Lower lobe of right lung (tissue), 2 donors: ENCODE measurements at regions not wholly inside any gene's neighbourhood (a gene's known extent, or its start where the extent isn't known, plus 50 kb on each side); places are given as distances from the start of the nearest gene placed in this dataset.

Experiments used
- ATAC-seq, 2 donors: fragments of 200-7000 bp; cut with Tn5 transposase; one replicate each; pipeline ENCODE4 v1.9.1; 2020 to 2022; ENCODE audit warnings: mild to moderate bottlenecking in 2 of 2, moderate library complexity in 2 of 2
- DNase-seq: peaks from one replicate; pipeline ENCODE4 v3.0.0-alpha.2; 2020
- H3K27ac ChIP-seq: fragments of 200-600 bp; one replicate; pipeline ENCODE4 v1.8.0; 2022
- H3K27me3 ChIP-seq: fragments of 200-600 bp; one replicate; pipeline ENCODE4 v1.8.0; 2022; ENCODE audit warnings: low read depth
- H3K36me3 ChIP-seq: fragments of 200-600 bp; one replicate; pipeline ENCODE4 v1.8.0; 2022; ENCODE audit warnings: mild to moderate bottlenecking
- H3K4me1 ChIP-seq: fragments of 200-600 bp; one replicate; pipeline ENCODE4 v1.8.0; 2022
- H3K4me3 ChIP-seq: fragments of 200-600 bp; one replicate; pipeline ENCODE4 v1.8.0; 2022; ENCODE audit warnings: mild to moderate bottlenecking
- H3K9me3 ChIP-seq: fragments of 200-600 bp; one replicate; pipeline ENCODE4 v1.8.0; 2022
- intact Hi-C: fragments of 100-400 bp; cut with DNase I; formaldehyde crosslinking; loops from one replicate; pipeline ENCODE4 v1.11.0; 2022
- TF ChIP-seq, protein P1 (sequence below): fragments of 200-600 bp; IDR thresholded peaks from one replicate; pipeline ENCODE4 v1.8.0; 2022; ENCODE audit warnings: antibody characterized with exemption, mild to moderate bottlenecking
- donor health status: DM: no; HTN: yes; CAD: no; lungs with severe emphysema.

- TF ChIP-seq, protein P1, sequence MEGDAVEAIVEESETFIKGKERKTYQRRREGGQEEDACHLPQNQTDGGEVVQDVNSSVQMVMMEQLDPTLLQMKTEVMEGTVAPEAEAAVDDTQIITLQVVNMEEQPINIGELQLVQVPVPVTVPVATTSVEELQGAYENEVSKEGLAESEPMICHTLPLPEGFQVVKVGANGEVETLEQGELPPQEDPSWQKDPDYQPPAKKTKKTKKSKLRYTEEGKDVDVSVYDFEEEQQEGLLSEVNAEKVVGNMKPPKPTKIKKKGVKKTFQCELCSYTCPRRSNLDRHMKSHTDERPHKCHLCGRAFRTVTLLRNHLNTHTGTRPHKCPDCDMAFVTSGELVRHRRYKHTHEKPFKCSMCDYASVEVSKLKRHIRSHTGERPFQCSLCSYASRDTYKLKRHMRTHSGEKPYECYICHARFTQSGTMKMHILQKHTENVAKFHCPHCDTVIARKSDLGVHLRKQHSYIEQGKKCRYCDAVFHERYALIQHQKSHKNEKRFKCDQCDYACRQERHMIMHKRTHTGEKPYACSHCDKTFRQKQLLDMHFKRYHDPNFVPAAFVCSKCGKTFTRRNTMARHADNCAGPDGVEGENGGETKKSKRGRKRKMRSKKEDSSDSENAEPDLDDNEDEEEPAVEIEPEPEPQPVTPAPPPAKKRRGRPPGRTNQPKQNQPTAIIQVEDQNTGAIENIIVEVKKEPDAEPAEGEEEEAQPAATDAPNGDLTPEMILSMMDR, result no peak
- Histone ChIP-seq H3K36me3 (no peaks in the 10 kb centered on the region), H3K4me1 (no peaks in the 10 kb centered on the region), H3K9me3 (no peaks in the 10 kb centered on the region), H3K4me3 (no peak overlapping the region), H3K27ac (no peak overlapping the region), H3K27me3 (peaks cover 6% of the 10 kb centered on the region)
- ATAC-seq (no peak), DNase-seq (no peak)
- intact Hi-C loops, result no loop called here
Observed at GRCh38 chr19:28917621-28918020, 295.3 kb downstream of the UQCRFS1 start.

- intact Hi-C loops, result no loop called here
- Histone ChIP-seq H3K27ac (no peak overlapping the region), H3K4me1 (no peaks in the 10 kb centered on the region), H3K27me3 (peaks cover 6% of the 10 kb centered on the region), H3K36me3 (no peaks in the 10 kb centered on the region), H3K4me3 (no peak overlapping the region), H3K9me3 (no peaks in the 10 kb centered on the region)
- ATAC-seq (no peak), DNase-seq (no peak)
- TF ChIP-seq, protein P1, result no peak
Observed at GRCh38 chr19:28915737-28916460, 297.1 kb downstream of the UQCRFS1 start.

DNA sequence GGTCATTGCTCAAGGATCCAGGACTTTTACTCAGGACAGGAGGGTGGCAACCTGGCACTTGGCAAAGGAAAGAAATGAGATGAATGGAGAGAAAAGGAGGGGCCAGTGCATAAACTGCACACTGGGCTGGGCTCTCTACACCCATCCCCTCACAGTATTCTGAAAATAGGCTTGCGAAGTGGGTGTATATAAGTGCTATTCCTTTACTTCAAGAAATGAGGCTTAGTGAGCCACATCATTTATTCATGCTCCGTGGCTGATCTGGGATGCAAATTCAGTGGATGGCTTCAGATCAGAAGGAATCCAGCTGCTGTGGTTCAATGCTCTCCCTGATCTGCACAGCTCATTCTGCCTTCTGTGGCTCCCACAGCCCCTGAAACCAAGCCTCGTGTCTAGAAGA, 297.7 kb downstream of the UQCRFS1 start:
- peaks cover 6% of the 10 kb centered on the region for H3K27me3 ChIP-seq
- no peak overlapping the region for H3K27ac ChIP-seq
- no peaks in the 10 kb centered on the region for H3K9me3 ChIP-seq
- H3K36me3 ChIP-seq, result no peaks in the 10 kb centered on the region
- TF ChIP-seq, protein P1, result no peak
- no peaks in the 10 kb centered on the region for H3K4me1 ChIP-seq
- intact Hi-C loops, result no loop called here
- H3K4me3 ChIP-seq, result no peak overlapping the region
- no peak for DNase-seq
- no peak for ATAC-seq

GRCh38 chr19:28914173-28914572, 298.8 kb downstream of the UQCRFS1 start:
- TF ChIP-seq, protein P1, result no peak
- no peak for DNase-seq

DNA sequence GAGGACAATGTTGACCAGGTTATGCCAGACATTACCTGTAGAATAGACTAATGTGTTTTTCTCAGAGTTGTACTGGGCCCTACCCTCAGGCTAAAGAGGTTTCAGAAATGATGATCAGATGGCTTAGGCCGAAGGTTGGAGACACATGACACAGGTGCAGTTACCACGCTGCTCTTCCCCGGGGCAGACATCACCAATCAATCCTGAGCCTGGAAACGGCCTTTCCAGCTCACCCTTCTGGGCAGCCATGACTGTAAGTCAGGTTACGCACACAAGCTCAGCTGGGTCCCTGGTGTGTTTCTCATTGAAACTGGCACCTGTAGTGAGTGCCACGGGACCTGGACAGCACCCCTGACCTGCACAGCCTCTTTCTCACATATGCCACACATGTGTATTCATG, 299.3 kb downstream of the UQCRFS1 start:
- ATAC-seq (no peak), DNase-seq (no peak)
- no peaks in the 10 kb centered on the region for H3K9me3 ChIP-seq

More at GRCh38 chr19:28914173-28914572, 298.8 kb downstream of the UQCRFS1 start:
- Histone ChIP-seq H3K4me3 (no peak overlapping the region), H3K27me3 (peaks cover 6% of the 10 kb centered on the region), H3K4me1 (no peaks in the 10 kb centered on the region), H3K27ac (no peak overlapping the region), H3K9me3 (no peaks in the 10 kb centered on the region), H3K36me3 (no peaks in the 10 kb centered on the region)
- intact Hi-C loops, result no loop called here
- ATAC-seq, result no peak

More for the DNA sequence above, 299.3 kb downstream of the UQCRFS1 start:
- H3K27ac ChIP-seq, result no peak overlapping the region
- H3K4me1 ChIP-seq, result no peaks in the 10 kb centered on the region
- H3K4me3 ChIP-seq, result no peak overlapping the region
- no peaks in the 10 kb centered on the region for H3K36me3 ChIP-seq
- intact Hi-C loops, result no loop called here
- TF ChIP-seq, protein P1, result no peak
- H3K27me3 ChIP-seq, result peaks cover 6% of the 10 kb centered on the region
